ENCODE measurements at regions not wholly inside any gene's neighbourhood (a gene's known extent, or its start where the extent isn't known, plus 50 kb on each side); places are given as distances from the start of the nearest gene placed in this dataset.

DNA sequence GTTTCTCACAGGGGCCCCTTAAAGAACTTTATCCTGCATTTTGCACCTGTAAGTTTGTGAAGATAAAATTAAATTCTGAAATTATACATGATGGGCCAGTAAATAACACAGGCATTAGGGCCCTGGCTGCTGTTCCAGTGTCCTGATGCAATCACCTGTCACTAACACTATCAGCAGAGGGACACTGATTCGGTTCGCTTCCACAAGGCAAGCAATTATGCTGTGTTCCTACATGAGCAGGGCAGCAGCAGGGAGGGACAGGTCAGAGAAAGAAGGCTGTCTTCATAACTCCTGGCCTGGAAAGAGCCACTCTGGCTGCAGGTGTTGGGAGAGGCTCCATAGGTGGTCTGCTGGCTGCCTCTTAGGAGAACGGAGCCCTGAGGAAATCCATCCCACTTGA lies 487.3 kb downstream of the MID1IP1 start:
- DNase-seq, result no peak

DNA sequence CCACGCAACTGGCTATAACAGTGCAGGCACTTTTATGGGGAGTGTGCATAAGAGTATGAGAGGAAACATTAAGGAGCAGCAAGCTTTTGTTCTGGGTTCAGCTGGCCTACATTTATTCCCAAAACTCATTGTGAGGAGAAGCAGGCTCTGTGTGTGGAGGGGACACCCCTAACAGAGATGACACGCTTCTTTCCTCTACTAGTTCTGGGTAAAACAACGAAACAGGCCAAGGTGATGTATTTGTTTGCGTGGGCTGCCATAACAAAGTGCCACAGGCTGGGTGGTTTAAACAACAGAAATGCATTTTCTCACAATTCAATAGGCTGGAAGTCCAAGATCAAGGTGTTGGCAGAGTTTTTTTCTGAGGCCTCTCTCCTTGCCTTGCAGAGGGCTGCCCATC lies 488.6 kb downstream of the MID1IP1 start:
- DNase-seq, result no peak

DNA sequence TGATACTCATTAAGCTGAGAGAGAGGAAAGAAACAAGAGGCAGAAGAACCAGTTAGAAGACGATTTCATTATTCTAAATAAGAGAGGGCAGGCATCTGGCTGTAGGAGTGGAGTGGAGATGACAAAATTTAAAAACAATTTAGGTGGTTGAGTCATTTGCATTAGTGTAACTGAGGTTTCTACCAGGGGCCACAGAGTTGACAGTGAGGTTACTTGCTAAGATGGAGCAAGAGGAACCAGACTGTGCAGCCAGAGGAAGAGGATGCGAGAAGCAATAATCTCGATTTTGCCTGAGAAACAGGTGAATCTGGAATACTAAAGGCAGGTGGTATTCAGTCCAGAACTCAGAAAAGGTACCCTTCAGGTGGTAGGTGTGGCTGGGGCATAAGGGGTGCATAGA lies 491.9 kb downstream of the MID1IP1 start:
- DNase-seq, result no peak

DNA sequence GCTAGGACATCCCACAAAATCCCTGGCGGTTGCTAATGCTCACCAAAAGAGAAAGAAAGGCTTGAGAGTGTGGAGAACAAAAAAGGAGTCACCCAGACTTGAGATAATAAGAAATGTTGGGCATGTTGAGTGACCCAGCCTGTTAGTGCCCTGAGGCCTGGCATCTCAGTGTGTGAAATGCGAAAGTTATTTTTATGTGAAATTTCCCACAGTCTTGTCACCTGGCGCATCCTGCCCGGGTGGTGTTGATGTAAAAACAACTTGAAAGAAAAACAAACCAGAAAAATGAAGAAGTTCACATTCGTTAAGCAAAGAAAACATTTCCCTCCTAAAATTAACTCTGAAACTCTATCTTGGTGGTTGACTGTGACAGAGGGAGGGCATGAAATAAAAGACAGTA lies 495.2 kb downstream of the MID1IP1 start:
- DNase-seq, result no peak

DNA sequence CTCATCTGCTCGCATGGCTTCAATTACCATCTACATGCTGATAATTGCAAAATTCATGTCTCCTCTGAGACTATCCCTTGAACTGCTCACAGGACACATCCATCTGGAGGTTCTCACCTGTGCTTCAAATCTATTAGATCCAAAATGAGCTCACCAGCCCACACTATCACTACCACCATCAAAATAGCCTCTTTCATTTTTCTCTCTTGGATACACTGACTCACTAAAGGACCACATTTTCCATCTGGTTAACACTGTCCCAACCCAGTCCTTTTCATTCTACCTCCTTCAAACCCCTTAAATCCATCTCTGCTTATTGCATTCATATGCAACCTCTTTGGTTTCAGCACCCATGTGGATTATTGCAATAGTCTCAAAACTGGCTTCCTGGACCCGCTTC lies 497.6 kb downstream of the MID1IP1 start:
- no peak for DNase-seq

DNA sequence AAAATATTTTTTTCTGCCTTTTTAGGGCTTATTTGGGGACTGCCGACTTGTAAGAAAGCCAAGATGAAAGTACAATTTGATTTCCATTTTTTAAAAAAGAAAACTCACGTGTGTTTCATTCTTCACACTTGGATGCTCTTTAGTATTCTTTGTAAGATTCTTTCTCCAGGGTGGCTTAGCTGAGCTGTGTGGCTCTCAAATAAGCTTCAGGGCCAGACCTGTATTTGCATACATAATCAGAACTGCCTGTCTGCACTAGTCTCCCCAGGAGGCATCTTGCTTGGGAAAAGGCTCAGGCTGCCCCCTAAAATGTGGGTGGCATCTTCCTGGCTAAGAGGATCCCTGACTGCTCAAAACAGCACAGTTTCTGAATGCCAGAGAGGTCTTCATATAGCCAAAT lies 498.4 kb downstream of the MID1IP1 start:
- DNase-seq, result no peak

DNA sequence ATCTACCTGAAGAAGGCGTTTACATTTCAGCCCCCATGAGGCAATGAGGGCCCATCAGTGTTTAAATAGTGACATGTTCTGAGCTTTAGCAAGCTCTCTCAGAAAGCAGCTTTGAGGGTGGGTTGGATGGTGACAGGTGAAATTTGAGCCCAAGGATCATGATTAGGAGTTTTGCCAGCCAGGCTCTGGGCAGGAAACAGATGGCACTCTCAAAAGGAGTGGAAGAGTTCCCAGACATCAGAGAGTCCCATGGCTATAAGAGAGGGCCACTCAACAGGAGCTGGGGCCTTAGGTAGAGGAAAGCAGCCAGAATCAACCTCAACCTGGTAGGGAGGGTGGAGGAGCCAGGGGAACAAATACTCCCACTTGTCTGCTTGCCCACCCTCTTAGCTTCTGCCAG lies 499.8 kb downstream of the MID1IP1 start:
- DNase-seq, result no peak

DNA sequence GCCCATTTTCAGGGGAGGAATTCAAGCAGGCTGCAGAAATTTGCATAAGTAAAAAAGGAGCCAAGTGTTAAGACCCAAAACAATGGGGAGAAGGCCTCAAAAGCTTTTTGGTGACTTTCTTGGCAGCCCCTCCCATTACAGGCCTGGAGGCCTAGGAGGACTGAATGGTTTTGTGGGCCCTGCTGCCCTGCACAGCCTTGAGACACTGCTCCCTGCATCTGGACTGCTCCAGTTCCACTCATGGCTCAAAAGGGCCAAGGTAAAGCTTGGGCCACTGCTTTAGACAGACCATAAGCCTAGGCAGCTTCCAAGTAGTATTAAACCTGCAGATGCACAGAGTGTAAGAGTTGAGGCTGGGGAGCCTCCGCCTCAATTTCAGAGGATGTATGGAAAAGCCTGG lies 501.6 kb downstream of the MID1IP1 start:
- no peak for DNase-seq

DNA sequence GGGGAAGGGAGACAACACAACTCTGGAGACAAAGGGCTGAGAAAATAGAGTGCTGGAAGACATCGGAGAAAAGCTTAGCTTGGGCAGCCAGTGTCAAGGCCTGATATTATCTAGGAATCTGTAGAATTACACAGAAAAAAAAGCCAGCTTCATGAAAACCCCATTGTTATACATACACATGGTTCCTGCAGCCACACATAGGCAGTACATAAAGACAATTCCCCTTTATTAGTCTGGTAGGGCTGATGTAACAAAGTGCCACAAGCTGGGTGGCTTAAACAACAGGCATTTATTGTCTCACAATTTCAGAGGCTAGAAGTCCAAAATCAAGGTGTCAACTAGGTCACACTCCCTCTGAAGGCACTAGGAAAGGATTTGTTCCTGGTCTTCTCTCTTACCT lies 503.5 kb downstream of the MID1IP1 start:
- DNase-seq, result no peak

DNA sequence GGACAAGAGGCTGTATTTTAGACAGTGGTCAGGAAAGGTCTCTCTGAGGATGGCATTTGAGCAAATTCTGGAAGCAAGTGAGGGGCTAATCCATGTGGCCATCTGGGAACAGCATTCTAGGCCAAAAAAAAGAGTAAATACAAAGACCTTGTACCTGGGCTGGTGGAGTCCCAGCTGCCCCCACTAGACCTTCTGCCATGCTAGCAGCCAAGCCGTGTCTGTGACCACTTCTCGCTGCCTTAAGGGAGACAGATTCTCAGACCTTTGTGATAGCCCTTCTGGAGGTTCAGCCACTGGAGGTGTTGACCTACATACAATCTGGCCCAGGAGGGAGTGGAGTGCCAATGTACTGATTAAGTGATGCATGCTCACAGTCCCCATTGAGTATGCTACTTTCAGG lies 506.2 kb downstream of the MID1IP1 start:
- no peak for DNase-seq

DNA sequence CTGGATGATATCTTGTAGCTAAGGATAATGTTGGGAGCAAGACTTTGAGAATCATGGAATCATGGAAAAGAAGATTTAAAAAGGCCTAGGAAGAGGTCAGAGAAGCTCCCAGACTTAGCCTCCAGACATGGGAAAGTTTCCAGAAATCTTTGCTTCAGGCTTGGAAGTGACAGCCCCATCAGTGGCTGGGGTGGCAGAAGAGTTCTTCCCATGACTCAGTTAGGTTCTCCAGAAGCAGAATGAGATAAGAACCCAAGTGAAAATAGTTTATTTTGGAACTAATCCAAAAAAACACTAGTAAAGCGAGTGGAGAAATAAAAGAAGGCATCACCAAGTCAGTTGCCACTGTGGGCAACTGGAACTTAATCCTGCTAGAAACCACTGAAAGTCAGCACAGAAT lies 506.9 kb downstream of the MID1IP1 start:
- no peak for DNase-seq

DNA sequence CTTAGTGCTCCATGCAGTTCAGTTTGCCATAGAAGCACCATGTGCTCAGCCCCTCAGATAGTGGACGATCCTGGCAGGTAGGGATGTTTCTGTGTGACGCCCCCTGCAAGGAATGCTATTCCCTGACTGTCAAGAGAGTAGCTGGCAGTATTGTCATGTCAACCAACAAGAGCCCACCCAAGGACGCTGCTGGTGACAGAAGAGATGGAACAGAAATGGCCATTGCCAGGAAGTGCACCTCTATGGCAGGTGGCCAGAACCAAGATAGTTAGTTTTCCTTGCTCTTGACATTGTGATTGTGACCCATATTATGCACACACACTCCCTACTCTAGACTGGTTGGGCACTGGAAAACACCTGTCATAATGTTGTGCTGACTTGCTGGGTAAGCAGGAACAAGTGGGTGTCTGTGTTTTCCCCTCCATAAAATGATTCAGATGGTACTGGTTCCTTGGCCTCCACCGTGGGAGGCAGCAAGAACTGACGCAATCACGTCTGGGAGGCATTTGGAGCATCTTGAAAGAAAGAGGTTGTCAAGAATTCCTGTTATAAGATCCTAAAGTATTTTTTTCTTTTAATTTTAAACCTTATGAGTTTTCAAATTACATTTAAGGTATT lies 507.9 kb downstream of the MID1IP1 start:
- no peak for DNase-seq

DNA sequence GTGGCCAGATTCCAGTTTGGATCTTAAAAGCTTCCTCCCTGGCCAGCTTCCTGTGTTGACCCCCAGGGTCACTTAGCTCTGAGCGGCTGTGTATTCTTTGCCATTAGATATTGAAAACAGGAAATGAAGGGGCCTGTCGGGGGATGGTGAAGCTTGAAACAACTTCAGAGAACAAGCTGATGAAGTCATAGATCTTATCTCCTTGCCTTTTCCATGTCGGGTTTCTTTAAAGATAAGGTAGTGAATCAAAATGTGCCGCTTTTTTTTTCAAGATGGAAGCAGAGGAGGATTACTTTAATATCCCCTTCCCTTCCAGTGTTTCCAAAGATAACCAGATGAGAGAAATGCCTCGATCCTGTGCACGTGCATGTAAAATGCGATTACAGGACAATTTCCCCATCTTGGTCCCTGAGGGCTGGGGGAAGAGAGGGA lies 508.5 kb downstream of the MID1IP1 start:
- peak; percentile 45 to 61 for DNase-seq

DNA sequence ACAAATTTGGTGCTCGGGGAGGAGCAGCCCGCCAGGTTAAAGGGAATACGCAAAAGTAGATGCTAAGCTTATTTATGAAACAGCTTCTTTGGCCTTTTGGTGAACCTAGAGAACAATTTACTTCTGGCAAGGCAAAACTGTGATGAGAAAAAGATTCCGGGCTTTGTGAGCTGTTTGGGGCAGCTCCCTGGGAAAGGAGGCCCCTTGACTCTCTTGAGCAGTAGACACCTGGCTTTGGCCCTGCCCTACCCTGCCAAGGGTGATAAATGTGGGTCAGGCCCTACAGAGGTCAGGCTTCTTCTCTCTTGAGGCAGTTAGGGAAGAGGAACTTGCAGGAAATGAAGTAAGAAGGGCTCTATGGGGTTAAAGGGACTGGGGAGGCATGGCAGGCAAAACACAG lies 509.6 kb downstream of the MID1IP1 start:
- no peak for DNase-seq

DNA sequence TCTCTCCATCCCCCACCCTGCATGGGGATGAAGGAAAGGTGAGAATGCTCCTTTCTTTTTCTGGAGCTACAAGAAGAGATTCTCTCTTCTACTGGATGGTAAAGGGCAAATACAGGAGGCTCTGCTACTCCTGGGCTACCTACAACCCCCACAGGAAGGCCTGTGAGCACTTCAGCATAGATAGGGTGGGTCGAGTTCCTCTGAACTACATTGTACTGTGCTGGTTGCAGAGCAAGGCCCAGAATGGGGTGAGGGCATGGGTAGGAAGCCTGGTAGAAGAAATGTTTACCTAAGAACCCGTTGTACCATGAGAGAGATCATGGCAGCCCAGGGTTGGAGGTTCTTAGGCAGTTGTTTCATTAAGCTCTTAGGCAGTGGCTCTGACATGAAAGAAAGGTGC lies 510.4 kb downstream of the MID1IP1 start:
- no peak for DNase-seq

DNA sequence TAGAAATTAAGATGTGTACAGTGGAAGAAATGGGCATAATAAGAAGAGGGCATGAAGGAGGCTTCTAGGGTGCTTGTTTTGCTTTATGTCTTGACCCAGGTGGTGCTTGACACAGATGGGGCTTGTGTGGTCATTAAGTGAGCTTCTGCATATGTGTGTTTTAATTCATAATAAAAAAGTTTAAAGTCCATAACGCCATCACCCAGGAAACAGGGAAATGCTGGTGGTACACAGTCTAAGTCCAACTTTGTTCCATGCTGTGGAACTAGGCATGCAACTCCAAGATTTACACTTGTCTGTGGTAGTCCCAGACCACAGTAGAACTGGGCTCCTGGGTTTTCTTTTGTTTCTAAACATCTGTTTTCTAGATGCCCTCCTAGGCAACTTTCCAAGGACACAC lies 511.9 kb downstream of the MID1IP1 start:
- no peak for DNase-seq

DNA sequence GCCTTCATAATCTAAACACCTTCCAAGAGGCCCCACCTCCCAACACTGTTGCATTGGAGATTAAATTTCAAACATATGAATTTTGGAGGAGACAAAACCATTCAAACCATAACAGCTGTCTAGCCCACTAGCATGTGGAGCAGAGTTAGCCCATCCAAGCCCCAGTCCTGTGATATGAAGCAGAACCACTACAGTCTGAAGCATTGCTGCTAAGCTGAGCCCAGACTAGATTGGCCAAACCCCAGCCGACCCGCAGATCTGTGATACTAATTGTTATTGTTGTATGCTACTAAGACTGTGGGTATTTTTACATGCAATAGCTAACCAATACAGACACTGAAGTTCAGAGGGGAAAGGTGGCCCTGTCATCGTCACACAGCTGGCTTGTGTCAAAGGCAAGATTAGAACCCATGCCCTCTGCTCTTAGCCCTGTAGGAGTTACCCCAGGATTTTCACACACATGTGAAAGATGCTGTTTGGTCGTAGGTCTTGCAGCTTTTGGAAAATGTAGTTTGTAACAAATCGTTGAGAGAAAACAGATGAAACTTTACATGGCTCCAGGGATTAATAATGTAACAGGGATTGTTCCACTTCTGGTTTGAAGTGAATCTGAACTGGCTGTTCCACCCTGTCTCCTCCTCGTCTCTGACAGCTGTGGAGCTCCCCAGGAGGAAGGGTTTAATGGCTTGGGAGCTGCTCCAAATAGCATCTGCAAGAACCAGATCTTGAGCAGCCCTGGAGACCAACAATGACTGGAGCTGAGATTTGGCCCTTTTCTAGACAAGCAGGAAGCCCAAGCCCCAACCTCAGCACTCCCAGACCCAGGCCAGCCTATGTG lies 517.5 kb downstream of the MID1IP1 start:
- DNase-seq, result no peak

DNA sequence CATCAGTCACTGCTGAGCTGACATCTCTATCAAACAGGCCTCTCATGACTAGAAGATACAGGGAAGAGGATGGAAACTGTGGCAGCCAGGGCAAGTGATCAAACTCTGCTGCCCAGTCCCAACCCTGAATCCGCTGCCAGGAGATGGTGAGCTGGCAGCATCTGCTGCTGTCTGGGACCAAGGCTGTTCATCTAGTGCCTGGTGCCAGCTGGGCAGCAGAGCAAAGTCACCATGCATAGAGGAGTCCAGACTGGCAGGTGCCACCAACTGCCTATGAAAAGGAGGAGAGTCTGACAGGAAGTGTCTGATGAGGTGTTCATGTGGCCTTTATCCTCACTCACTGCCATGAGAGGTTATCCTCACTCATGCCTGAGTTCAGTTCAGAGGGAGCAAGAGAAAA lies 518.9 kb downstream of the MID1IP1 start:
- no peak for DNase-seq

DNA sequence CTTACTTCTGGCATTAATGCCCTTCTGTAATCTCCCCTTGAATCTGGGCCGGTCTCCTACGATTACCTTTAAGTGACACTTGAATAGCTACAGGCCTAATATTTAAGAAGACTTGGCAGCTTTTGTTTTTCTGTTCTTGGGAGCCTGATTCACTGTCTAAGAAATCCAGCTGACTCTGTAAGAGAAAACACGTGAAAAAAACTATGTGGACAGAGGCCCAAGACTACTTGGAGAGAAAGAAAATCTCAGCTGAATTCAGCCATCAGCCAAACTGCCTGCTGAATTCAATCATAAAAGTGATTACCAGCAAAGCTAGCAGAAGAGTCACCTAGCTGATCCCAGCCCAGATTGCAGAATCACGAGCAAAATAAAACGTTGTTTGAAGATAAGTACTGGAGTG lies 521.2 kb downstream of the MID1IP1 start:
- DNase-seq, result no peak

DNA sequence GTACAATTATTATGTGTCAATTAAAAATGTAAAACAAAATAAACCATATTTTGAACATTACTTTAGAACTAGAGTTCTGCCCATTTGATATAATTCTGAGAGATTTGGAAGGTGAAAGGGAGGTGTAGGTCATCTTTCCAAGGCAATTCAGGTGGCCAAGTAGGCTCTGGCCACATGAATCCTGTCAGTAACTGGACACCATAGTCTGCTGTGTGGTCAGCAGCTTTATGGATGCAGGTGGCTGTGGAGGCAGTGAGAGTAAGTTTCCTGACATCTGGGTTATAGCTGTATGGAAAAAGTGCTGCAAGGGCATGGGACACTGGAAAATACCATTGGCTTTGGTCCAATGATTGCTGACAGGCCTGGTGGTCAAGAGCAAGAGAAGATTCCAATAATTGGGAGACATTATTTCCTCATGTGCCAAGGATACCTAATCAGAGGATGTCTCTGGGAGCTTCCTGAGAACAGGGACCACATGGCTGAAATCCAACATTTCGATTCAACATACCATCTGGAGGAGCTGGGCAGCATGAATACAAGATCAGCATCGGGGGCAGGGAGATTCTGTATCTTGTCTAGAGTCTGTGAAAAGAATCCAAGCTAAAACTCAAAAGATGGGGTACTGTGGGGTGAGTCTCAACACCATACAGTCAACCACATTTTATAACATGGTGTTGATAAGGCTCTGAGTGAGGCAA lies 523.1 kb downstream of the MID1IP1 start:
- no peak for DNase-seq

DNA sequence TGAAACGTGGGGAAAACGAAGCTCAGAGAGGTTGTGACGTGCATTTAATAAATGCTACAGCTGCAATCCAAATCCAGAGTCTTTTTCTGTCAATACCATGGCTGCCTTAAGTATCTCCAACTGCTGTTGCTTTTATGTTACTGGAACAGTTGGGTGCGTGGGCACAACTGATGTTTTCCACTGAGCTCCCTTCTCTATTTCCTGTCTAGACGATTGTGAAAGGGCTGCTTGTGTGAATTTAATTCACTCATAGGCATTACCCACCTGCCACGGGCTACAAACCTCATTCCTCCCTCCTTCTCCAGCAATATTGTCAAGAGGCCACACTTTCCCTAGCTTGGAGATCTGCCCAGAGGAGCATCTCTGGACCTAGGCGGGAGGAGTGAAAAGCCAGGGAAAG lies 526.0 kb downstream of the MID1IP1 start:
- DNase-seq, result no peak

DNA sequence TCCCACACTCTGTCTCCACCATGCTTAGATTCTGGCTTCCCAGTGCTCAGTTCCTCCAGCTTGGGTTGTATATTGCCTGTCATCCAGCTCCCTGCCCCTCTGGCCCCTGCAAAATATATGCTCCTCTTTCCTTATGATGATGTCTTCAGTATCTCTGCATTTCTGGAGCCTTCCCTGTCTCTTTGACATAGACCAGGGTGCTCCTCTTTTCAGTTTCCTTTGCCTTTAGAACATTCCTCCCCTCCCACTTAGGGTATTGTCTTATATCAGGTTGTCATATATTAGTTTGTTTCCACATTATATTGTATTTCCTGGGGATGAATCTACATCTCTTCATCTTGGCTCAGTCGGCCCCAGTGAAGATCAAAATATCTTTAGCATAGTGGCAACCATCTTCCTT lies 526.4 kb downstream of the MID1IP1 start:
- no peak for DNase-seq

DNA sequence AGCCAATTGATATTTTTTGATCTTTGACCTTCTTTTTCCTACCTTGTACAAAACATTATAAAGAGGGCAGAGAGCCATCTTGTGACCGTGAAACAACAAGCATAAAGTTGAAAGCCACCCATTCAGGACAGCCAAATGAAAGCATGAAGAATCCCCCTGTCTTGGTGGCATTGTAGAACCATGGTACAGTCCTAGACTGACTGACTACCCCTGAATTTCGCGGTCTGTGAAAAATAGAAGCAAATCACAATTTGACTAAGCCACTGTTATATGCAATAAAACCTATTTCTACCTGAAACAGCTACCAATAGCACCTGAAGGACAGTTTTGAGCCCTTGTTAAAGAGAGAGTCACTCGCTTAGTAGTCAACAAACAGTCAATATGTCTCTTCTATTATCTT lies 527.4 kb downstream of the MID1IP1 start:
- DNase-seq, result no peak

All from right lung (tissue), 2 donors.